ENCODE measurements at regions not wholly inside any gene's neighbourhood (a gene's known extent, or its start where the extent isn't known, plus 50 kb on each side); places are given as distances from the start of the nearest gene placed in this dataset.
A peak's percentile ranks its signal among the peaks of the same experiment; 100 is the strongest.
"Not testable (repeated sequence)": the region's sequence is repeated elsewhere in the genome, so short reads cannot be mapped to it uniquely, and the experiment has no call there.

DNA sequence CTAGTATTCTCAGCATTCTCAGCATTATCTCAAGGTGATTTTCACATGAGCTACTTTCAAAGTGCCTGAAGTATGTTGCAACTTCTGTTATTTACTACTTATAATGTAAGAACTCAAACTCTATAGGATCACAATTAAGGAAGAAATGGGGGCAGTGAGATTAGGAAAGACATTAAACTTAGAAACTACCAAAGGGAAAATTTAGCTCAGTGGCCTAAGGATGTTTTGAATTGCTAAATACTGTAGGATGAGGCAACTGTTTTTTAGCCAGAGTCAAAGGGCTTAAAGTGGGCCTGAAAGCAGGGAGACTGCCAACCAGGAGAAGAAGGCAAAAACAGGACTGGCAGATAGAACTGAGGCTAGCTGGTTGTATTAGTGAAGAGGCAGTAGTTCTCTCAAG, 55.5 kb upstream of the MBNL1 start:
- TF ChIP-seq POLR2A (IDR thresholded peaks at IDR 0.05; ENCODE audit: low read depth, low read length) = no peak
- no peak for TF ChIP-seq POLR2AphosphoS5 (IDR thresholded peaks at IDR 0.05; ENCODE audit: low read depth, low read length)
- no peak for TF ChIP-seq TAF1 (IDR thresholded peaks at IDR 0.05; ENCODE audit: borderline replicate concordance, low read depth, low read length)
- no peak for DNase-seq (ENCODE audit: insufficient read length)
- FAIRE-seq = peak; percentile 61

DNA sequence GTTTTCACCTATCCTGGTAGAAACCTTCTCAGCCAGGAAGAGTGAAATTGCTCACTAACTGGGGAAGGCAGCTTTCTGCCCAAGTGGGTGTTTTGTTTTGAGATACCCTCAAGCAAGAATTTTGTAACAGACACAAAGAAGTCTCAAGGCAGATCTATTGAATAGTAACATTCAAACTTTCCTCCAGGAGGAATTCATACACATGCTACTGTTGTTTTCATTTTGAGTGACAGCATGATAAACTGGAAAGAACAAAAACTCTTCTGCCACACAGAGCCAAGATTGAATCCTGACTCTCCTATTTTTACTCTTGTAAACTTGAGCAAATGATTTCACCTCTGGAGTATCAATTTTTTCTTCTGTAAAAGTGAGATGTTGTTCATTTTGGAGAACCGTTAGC, 54.8 kb upstream of the MBNL1 start:
- FAIRE-seq = no peak
- TF ChIP-seq POLR2AphosphoS5 (IDR thresholded peaks at IDR 0.05; ENCODE audit: low read depth, low read length) (no peak), TAF1 (IDR thresholded peaks at IDR 0.05; ENCODE audit: borderline replicate concordance, low read depth, low read length) (no peak)
- no peak for DNase-seq (ENCODE audit: insufficient read length)

DNA sequence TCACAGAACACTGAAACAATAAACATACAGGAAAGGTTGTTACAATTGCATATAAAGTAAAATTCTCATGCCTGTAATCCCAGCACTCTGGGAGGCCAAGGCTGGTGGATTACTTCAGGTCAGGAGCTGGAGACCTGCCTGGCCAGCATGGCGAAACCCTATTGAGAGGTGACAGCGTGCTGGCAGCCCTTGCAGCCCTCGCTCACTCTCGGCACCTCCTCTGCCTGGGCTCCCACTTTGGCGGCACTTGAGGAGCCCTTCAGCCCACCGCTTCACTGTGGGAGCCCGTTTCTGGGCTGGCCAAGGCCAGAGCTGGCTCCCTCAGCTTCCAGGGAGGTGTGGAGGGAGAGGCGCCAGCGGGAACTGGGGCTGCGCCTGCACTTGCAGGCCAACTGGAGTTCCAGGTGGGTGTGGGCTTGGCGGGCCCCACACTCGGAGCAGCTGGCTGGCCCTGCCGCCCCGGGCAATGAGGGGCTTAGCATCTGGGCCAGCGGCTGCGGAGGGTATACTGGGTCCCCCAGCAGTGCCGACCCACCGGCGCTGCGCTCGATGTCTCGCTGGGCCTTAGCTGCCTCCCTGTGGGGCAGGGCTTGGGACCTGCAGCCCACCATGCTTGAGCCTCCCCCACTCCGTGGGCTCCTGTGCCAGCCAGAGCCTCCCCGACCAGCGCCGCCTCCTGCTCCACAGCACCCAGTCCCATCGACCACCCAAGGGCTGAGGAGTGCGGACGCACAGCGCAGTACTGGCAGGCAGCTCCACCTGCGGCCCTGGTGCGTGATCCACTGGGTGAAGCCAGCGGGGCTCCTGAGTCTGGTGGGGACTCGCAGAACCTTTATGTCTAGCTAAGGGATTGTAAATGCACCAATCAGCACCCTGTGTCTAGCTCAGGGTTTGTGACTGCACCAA, 51.5 kb upstream of the MBNL1 start:
- not testable (repeated sequence) for FAIRE-seq; DNase-seq (ENCODE audit: insufficient read length)

DNA sequence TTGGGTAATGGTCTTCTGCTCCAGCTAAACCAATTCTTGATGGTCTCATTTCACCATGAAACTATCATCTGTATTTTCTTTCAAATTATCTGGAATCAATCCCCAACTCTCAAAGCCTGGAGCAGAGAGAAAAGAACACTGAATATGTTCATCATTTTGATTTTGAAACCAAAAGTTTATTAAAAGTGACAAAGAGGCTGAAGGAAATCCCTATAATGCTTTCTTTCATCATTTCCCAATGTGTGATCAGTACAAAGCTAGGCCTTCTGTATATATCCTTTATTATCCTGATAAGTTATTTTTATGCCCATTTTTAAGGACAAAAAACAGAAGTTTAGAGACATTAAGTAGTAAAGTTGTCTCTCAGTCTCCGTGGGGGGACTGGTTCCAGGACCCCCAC, 50.1 kb upstream of the MBNL1 start:
- TF ChIP-seq TAF1 (IDR thresholded peaks at IDR 0.05; ENCODE audit: borderline replicate concordance, low read depth, low read length) = no peak
- no peak for TF ChIP-seq POLR2AphosphoS5 (IDR thresholded peaks at IDR 0.05; ENCODE audit: low read depth, low read length)
- TF ChIP-seq POLR2A (IDR thresholded peaks at IDR 0.05; ENCODE audit: low read depth, low read length) = no peak
- FAIRE-seq = no peak

More for the DNA sequence above, 50.1 kb upstream of the MBNL1 start:
- no peak for DNase-seq (ENCODE audit: insufficient read length)
